Spleen (tissue), 7 donors: ENCODE measurements at regions not wholly inside any gene's neighbourhood (a gene's known extent, or its start where the extent isn't known, plus 50 kb on each side); places are given as distances from the start of the nearest gene placed in this dataset.

Experiments
- POLR2A ChIP-seq, 3 donors: fragments of 450-650 bp; IDR thresholded peaks; one replicate each; pipeline ENCODE4 v1.5.1; 2017; ENCODE audit warnings: antibody characterized with exemption in 3 of 3, mild to moderate bottlenecking in 1 of 3
- POLR2AphosphoS5 ChIP-seq, 3 donors: sonication (generic); formaldehyde crosslinking; IDR thresholded peaks; one replicate each; pipeline ENCODE4 v1.5.1; 2017; ENCODE audit warnings: antibody characterized with exemption in 3 of 3
- TF ChIP-seq, protein P1 (sequence below), 11 experiments: fragments of 200-600 bp in 7 of 11; fragments of 450-650 bp in 4 of 11; sonication (generic) in 4 of 11; IDR thresholded peaks in 8 of 11; conservative IDR thresholded peaks in 3 of 11; 1 replicate in 7 of 11; 2 replicates in 4 of 11; pipeline versions ENCODE4 v1.4.0 to v1.8.0; 2016 to 2021; ENCODE audit warnings: antibody characterized with exemption in 11 of 11, inconsistent platforms in 4 of 11, mild to moderate bottlenecking in 1 of 11
- donor health status: DM: no; HTN: no; CAD: no; lungs with moderate emphysema.
- donor health status: DM: no; HTN: no; CAD: no.
- donor health status: DM: no; HTN: no; CAD: no.

DNA sequence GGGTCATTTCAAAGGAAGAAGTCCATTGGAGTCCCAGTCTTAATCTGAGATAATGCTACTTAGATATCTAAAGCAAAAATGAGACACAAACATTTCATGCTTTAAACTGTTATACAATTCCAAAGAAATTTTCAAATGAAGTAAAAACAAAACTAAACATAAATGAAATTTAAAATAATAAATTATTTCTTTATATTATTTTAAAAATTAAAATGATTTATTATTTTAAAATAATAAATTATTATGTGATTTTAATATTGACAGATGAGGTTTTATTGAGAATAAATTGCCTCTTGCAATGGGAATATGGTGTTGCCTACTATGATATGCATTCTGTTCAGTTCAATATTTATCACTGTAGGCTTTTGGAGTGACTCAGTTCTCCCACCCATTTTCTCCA is 93.7 kb upstream of the BACH2 start:
- TF ChIP-seq, protein P1, sequence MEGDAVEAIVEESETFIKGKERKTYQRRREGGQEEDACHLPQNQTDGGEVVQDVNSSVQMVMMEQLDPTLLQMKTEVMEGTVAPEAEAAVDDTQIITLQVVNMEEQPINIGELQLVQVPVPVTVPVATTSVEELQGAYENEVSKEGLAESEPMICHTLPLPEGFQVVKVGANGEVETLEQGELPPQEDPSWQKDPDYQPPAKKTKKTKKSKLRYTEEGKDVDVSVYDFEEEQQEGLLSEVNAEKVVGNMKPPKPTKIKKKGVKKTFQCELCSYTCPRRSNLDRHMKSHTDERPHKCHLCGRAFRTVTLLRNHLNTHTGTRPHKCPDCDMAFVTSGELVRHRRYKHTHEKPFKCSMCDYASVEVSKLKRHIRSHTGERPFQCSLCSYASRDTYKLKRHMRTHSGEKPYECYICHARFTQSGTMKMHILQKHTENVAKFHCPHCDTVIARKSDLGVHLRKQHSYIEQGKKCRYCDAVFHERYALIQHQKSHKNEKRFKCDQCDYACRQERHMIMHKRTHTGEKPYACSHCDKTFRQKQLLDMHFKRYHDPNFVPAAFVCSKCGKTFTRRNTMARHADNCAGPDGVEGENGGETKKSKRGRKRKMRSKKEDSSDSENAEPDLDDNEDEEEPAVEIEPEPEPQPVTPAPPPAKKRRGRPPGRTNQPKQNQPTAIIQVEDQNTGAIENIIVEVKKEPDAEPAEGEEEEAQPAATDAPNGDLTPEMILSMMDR (IDR thresholded peaks at IDR 0.05 in 8 of 11, conservative IDR thresholded peaks at IDR 0.05 in 3 of 11), result no peak
- TF ChIP-seq POLR2A (IDR thresholded peaks at IDR 0.05) (no peak), POLR2AphosphoS5 (IDR thresholded peaks at IDR 0.05) (no peak)
